SK-N-SH (cell line): ENCODE measurements at regions not wholly inside any gene's neighbourhood (a gene's known extent, or its start where the extent isn't known, plus 50 kb on each side); places are given as distances from the start of the nearest gene placed in this dataset.

ENCODE experiments used
- CTCF ChIA-PET: fragments of 300-600, 350-600 bp; formaldehyde crosslinking; extraction: SDS; loops from one replicate; lab custom pipeline; 2021; lab: Yijun Ruan, JAX
- POLR2A ChIA-PET: fragments of 350-600 bp; sonication (Branson Sonifier 250); formaldehyde crosslinking; extraction: SDS; loops from one replicate; lab custom pipeline; 2020; ENCODE audit warnings: antibody characterized with exemption, inconsistent platforms; lab: Yijun Ruan, JAX
- DNase-seq: peaks from one replicate; pipeline ENCODE4 v3.0.0; 2012
- H2AFZ ChIP-seq: fragments of 200-600 bp; sonication (generic); 2 replicates; pipeline ENCODE4 v1.8.1; 2016; ENCODE audit warnings: antibody characterized with exemption, mild to moderate bottlenecking, low read depth
- H3F3A ChIP-seq: fragments of 200-600 bp; sonication (generic); replicated peaks from 2 replicates; pipeline ENCODE3; 2016; ENCODE audit warnings: antibody characterized with exemption, mild to moderate bottlenecking; ENCODE audit not compliant: insufficient read depth
- H3K27ac ChIP-seq, 2 experiments: fragments of 200-500 bp in 1 of 2; fragments of 200-600 bp in 1 of 2; sonication (Bioruptor generic) in 1 of 2; sonication (generic), shearing (Covaris generic) in 1 of 2; 2 replicates each; pipeline versions ENCODE4 v1.5.1 to v1.6.1; 2014 to 2016; ENCODE audit warnings: low read depth in 2 of 2, inconsistent platforms in 1 of 2, low read length in 1 of 2, mild to moderate bottlenecking in 1 of 2, mixed read lengths in 1 of 2
- H3K27me3 ChIP-seq: fragments of 200-600 bp; sonication (generic), shearing (Covaris generic); 2 replicates; pipeline ENCODE4 v1.6.1; 2016; ENCODE audit warnings: mixed run types; ENCODE audit not compliant: insufficient read depth
- H3K36me3 ChIP-seq, 2 experiments: fragments of 200-500 bp in 1 of 2; fragments of 200-600 bp in 1 of 2; sonication (Bioruptor generic) in 1 of 2; sonication (generic) in 1 of 2; replicated peaks in 1 of 2; 2 replicates each; pipeline versions ENCODE3 to v1.5.1; 2014 to 2016; ENCODE audit warnings: low read length in 1 of 2, mild to moderate bottlenecking in 1 of 2; ENCODE audit not compliant: insufficient read depth in 2 of 2, control insufficient read depth in 1 of 2
- H3K4me1 ChIP-seq, 2 experiments: fragments of 200-500 bp in 1 of 2; fragments of 200-600 bp in 1 of 2; sonication (Bioruptor generic) in 1 of 2; sonication (generic), shearing (Covaris generic) in 1 of 2; 2 replicates each; pipeline versions ENCODE4 v1.5.1 to v1.6.1; 2014 to 2016; ENCODE audit warnings: low read depth in 1 of 2, low read length in 1 of 2, mixed run types in 1 of 2; ENCODE audit not compliant: insufficient read depth in 2 of 2, control insufficient read depth in 1 of 2
- H3K4me2 ChIP-seq: fragments of 200-600 bp; sonication (generic), shearing (Covaris generic); 2 replicates; pipeline ENCODE4 v1.6.1; 2017; ENCODE audit warnings: mixed run types
- H3K4me3 ChIP-seq, 2 experiments: fragments of 200-500 bp in 1 of 2; fragments of 200-600 bp in 1 of 2; sonication (Bioruptor generic) in 1 of 2; sonication (generic), shearing (Covaris generic) in 1 of 2; 2 replicates each; pipeline versions ENCODE4 v1.5.1 to v1.8.1; 2014 to 2016; ENCODE audit warnings: low read depth in 2 of 2, inconsistent platforms in 1 of 2, low read length in 1 of 2, mild to moderate bottlenecking in 1 of 2, mixed read lengths in 1 of 2, moderate library complexity in 1 of 2
- H3K79me2 ChIP-seq: fragments of 200-600 bp; sonication (generic); 2 replicates; pipeline ENCODE4 v1.8.1; 2017; ENCODE audit warnings: mild to moderate bottlenecking; ENCODE audit not compliant: insufficient read depth
- H3K9ac ChIP-seq: fragments of 200-600 bp; sonication (generic); 2 replicates; pipeline ENCODE4 v1.6.1; 2017; ENCODE audit warnings: mixed run types
- H3K9me2 ChIP-seq: fragments of 200-600 bp; sonication (generic); 2 replicates; pipeline ENCODE4 v1.6.1; 2017; ENCODE audit warnings: mixed run types
- H3K9me3 ChIP-seq: fragments of 200-600 bp; sonication (generic); 2 replicates; pipeline ENCODE4 v1.6.1; 2017; ENCODE audit warnings: mixed run types, mild to moderate bottlenecking, moderate library complexity
- H4K20me1 ChIP-seq: fragments of 200-600 bp; sonication (generic); 2 replicates; pipeline ENCODE4 v1.6.1; 2017; ENCODE audit warnings: mild to moderate bottlenecking, mixed run types; ENCODE audit not compliant: insufficient read depth
- CHD2 ChIP-seq: fragments of 150-350 bp; IDR thresholded peaks from 2 replicates; pipeline ENCODE4 v1.6.1; 2018; ENCODE audit warnings: low read length; ENCODE audit not compliant: partially characterized antibody
- ELF1 ChIP-seq: IDR thresholded peaks from 2 replicates; pipeline ENCODE4 v1.4.0; 2012
- GABPA ChIP-seq: IDR thresholded peaks from 2 replicates; pipeline ENCODE4 v1.4.0; 2012; ENCODE audit warnings: low read depth, mild to moderate bottlenecking
- IRF3 ChIP-seq: fragments of 150-350 bp; IDR thresholded peaks from 2 replicates; pipeline ENCODE4 v1.6.1; 2016; ENCODE audit warnings: mild to moderate bottlenecking, low read depth, low read length
- MEF2A ChIP-seq: IDR thresholded peaks from 2 replicates; pipeline ENCODE4 v1.4.0; 2012; ENCODE audit warnings: low read depth, borderline replicate concordance
- MXI1 ChIP-seq: IDR thresholded peaks from 2 replicates; pipeline ENCODE4 v1.6.1; 2012; ENCODE audit warnings: mild to moderate bottlenecking, low read depth, low read length, improper control_type of control experiment
- NFIC ChIP-seq: IDR thresholded peaks from 2 replicates; pipeline ENCODE4 v1.4.0; 2012; ENCODE audit warnings: borderline replicate concordance
- PBX3 ChIP-seq: IDR thresholded peaks from 2 replicates; pipeline ENCODE4; 2012
- POLR2AphosphoS5 ChIP-seq: IDR thresholded peaks from 2 replicates; pipeline ENCODE4 v1.6.1; 2012; ENCODE audit warnings: low read depth, low read length
- RCOR1 ChIP-seq: fragments of 150-350 bp; IDR thresholded peaks from 2 replicates; pipeline ENCODE4 v1.6.1; 2017; ENCODE audit warnings: antibody characterized with exemption, low read length
- RFX5 ChIP-seq: IDR thresholded peaks from 2 replicates; pipeline ENCODE4 v1.6.1; 2012; ENCODE audit warnings: mild to moderate bottlenecking, improper control_type of control experiment, low read length
- SIN3A ChIP-seq: IDR thresholded peaks from 2 replicates; pipeline ENCODE4 v1.6.1; 2012; ENCODE audit warnings: low read depth, mild to moderate bottlenecking, low read length, moderate library complexity, borderline replicate concordance
- TCF12 ChIP-seq: IDR thresholded peaks from 2 replicates; pipeline ENCODE4 v1.4.0; 2012
- USF1 ChIP-seq: IDR thresholded peaks from 2 replicates; pipeline ENCODE4 v1.4.0; 2012; ENCODE audit warnings: low read depth, borderline replicate concordance
- whole genome bisulfite sequencing: methylation state at CpG from one replicate; pipeline ENCODE4 v1.1.6; 2017; ENCODE audit warnings: low lambda C conversion rate; 5-methylcytosine and 5-hydroxymethylcytosine counted together

DNA sequence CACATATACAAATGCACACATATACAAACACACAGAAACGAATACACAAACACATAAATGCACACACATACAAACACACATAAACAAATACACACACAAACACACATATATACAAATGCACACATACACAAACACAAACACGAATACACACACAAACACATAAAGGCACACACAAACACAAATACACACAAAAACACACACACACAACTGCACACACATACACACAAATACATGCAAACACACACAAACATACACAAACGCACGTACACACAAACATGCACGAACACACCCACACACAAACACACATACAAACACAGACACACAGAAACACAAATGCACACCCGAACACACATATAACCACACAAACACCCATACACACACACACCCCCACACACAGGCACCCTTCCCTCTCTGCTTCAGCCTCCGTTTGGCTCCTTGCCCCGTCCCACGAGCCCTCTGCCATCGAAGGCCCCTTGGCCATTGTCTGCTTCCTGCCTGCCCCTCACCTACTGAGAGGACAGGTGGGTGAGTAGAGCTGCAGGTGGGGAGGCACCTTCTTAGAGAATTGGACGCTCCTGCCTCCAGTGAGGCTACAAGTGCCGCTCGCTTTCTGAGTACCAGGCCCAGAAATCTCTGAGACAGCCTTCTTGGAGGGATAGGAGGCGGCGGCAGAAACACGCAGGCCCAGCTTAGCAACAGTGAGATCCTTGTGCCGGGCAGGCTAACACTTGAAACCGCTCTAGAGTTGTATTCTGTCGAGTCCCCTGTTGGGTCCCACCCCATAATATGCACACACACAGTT, 331.2 kb downstream of the FOXL1 start:
- no peaks in the 10 kb centered on the region for H3K79me2 ChIP-seq
- TF ChIP-seq POLR2AphosphoS5 (no peak), MEF2A (no peak), NFIC (no peak)
- TF ChIP-seq, all 33 proteins: peak for 0
- Histone ChIP-seq H4K20me1 (no peaks in the 10 kb centered on the region), H3K9me2 (no peaks in the 10 kb centered on the region), H3K27me3 (no peaks in the 10 kb centered on the region; the same call in 1 of the 2 replicates), H3K4me1 (no peaks in the 10 kb centered on the region), H3K27ac (no peak overlapping the region), H3K9me3 (no peaks in the 10 kb centered on the region), H3K4me3 (no peak overlapping the region), H3K9ac (no peak overlapping the region), H3F3A (no peaks in the 10 kb centered on the region), H3K36me3 (no peaks in the 10 kb centered on the region), H2AFZ (no peak overlapping the region), H3K4me2 (no peak overlapping the region)
- ChIA-PET POLR2A (no interaction called here), CTCF (no interaction called here)
- WGBS = 38% methylated on average over 18 of the region's 19 CpGs
- DNase-seq = no peak

DNA sequence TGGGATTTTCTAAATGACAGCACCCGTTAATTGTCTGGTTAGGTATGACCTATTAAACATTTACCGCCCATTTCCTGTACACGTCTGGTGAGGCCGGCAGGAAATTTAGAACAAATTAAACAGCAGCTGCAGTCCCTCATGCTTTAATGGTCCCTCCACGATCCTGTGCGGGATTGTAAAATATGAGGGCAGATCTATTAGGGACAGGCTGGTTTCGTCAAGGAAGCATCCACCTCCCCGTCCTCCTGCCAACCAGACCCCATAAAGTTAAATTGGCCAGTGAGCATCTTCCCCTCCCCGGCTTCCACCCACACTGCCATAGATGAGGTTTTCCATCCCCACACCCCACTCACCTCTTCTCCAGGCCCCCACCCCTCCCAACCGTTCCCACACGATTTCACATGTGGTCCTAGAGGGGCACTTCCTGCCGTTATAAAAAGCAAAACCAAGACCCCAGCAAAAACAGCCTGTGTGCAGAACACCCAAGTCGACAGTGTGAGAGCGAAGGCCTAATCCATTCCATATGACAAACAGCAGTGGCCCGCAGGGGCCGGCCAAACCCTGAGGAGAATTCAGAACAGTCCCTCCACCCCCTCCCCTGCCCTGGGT, 331.9 kb downstream of the FOXL1 start:
- Histone ChIP-seq H3K9ac (no peak overlapping the region), H3K4me3 (no peak overlapping the region), H3K79me2 (no peaks in the 10 kb centered on the region), H3K9me3 (no peaks in the 10 kb centered on the region), H3K4me2 (no peak overlapping the region), H4K20me1 (no peaks in the 10 kb centered on the region), H3F3A (no peaks in the 10 kb centered on the region)
- ChIA-PET CTCF (no interaction called here), POLR2A (no interaction called here)
- TF ChIP-seq PBX3 = no peak
- no peak for TF ChIP-seq RFX5
- TF ChIP-seq USF1 = no peak
- TF ChIP-seq NFIC = no peak
- TF ChIP-seq CHD2 = no peak
- TF ChIP-seq GABPA = no peak
- TF ChIP-seq IRF3 = no peak
- no peak for TF ChIP-seq ELF1
- no peak for TF ChIP-seq TCF12
- TF ChIP-seq MXI1 = no peak
- no peak for TF ChIP-seq RCOR1
- no peak for TF ChIP-seq SIN3A
- TF ChIP-seq, all 33 proteins: peak for 0
- Histone ChIP-seq H3K9me2 (no peaks in the 10 kb centered on the region), H3K27ac (no peak overlapping the region), H3K4me1 (no peaks in the 10 kb centered on the region), H2AFZ (no peak overlapping the region), H3K36me3 (no peaks in the 10 kb centered on the region), H3K27me3 (no peaks in the 10 kb centered on the region; the same call in 1 of the 2 replicates)
- 28% methylated on average over 12 of the region's 16 CpGs for WGBS
- no peak for DNase-seq
